ENCODE measurements at regions not wholly inside any gene's neighbourhood (a gene's known extent, or its start where the extent isn't known, plus 50 kb on each side); places are given as distances from the start of the nearest gene placed in this dataset.

GRCh38 chr1:96104906-96105305, 616.7 kb upstream of the PTBP2 start:
- no peak for TF ChIP-seq CTCF (IDR thresholded peaks at IDR 0.05; ENCODE audit: insufficient read depth, low read length)
- TF ChIP-seq POLR2AphosphoS5 (IDR thresholded peaks at IDR 0.05; ENCODE audit: low read depth), result no peak
- TF ChIP-seq REST (IDR thresholded peaks at IDR 0.05; ENCODE audit: insufficient replicate concordance, low read depth), result no peak
